ENCODE measurements at regions not wholly inside any gene's neighbourhood (a gene's known extent, or its start where the extent isn't known, plus 50 kb on each side); places are given as distances from the start of the nearest gene placed in this dataset.

DNA sequence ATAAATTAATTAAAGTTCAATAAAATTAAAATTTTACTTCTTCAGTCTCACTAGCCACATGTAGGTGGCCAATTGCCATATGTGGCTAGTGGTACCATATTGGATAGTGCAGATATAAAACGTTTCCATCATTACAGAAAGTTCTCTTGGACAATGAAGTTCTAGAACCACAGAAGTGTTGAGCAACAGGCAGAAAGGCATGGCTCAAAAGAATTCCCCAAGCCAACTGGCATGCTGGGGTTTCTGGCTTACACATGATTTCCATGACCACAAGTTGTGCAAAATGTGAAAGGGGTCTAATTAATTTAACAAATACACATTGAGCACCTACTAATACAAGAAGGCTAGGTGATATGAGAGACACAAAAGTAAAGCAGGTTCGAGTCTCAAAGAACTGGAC is 72.2 kb upstream of the CDC42BPA start:
- 41 to 48% methylated on average over 2 of the region's 2 CpGs for WGBS, 2 experiments (ENCODE audit: low coverage in 1 of 2, low lambda C conversion rate in 2 of 2, missing lambda C conversion rate in 2 of 2)
- no peaks in the 10 kb centered on the region for H3K9me2 ChIP-seq (ENCODE audit: insufficient read depth)
- in situ Hi-C loops (cut with MboI): no loop called here
- H3K9me3 ChIP-seq (ENCODE audit: low read depth): no peaks in the 10 kb centered on the region
- no peak overlapping the region for H3K9ac ChIP-seq
- no peaks in the 10 kb centered on the region for H3K27me3 ChIP-seq (replicated peaks; ENCODE audit: insufficient read depth)
- H3K36me3 ChIP-seq (ENCODE audit: low read depth): no peaks in the 10 kb centered on the region
- no peaks in the 10 kb centered on the region for H3F3A ChIP-seq (ENCODE audit: insufficient read depth)
- H3K4me2 ChIP-seq (ENCODE audit: unreplicated experiment): no peak overlapping the region
- H3K27ac ChIP-seq: no peak overlapping the region
- no peaks in the 10 kb centered on the region for H3K4me1 ChIP-seq (ENCODE audit: insufficient read depth)
- DNase-seq: peak; percentile 16
- no peak overlapping the region for H3K4me3 ChIP-seq
- no peaks in the 10 kb centered on the region for H3K79me2 ChIP-seq (ENCODE audit: insufficient read depth)
- no peak overlapping the region for H2AFZ ChIP-seq
- TF ChIP-seq EZH2phosphoT487 (IDR thresholded peaks at IDR 0.05; ENCODE audit: insufficient read depth, low read depth): no peak
- TF ChIP-seq EZH2 (IDR thresholded peaks at IDR 0.05; ENCODE audit: insufficient read depth, poor library complexity, severe bottlenecking): no peak
- no peaks in the 10 kb centered on the region for H4K20me1 ChIP-seq (ENCODE audit: insufficient read depth)

GRCh38 chr1:227388214-227389168 is 70.2 kb upstream of the CDC42BPA start:
- no peaks in the 10 kb centered on the region for H3K9me2 ChIP-seq (ENCODE audit: insufficient read depth)
- H4K20me1 ChIP-seq (ENCODE audit: insufficient read depth): no peaks in the 10 kb centered on the region
- no peaks in the 10 kb centered on the region for H3F3A ChIP-seq (ENCODE audit: insufficient read depth)
- no peak for DNase-seq
- in situ Hi-C loops (cut with MboI): no loop called here
- no peak overlapping the region for H3K4me2 ChIP-seq (ENCODE audit: unreplicated experiment)
- H3K27ac ChIP-seq: no peak overlapping the region
- WGBS, 2 experiments (ENCODE audit: low coverage in 1 of 2, low lambda C conversion rate in 2 of 2, missing lambda C conversion rate in 2 of 2): 26 to 28% methylated on average over 4 of the region's 4 CpGs
- H3K9ac ChIP-seq: no peak overlapping the region
- no peaks in the 10 kb centered on the region for H3K4me1 ChIP-seq (ENCODE audit: insufficient read depth)
- no peaks in the 10 kb centered on the region for H3K9me3 ChIP-seq (ENCODE audit: low read depth)
- H3K4me3 ChIP-seq: no peak overlapping the region
- no peak for TF ChIP-seq EZH2phosphoT487 (IDR thresholded peaks at IDR 0.05; ENCODE audit: insufficient read depth, low read depth)
- TF ChIP-seq EZH2 (IDR thresholded peaks at IDR 0.05; ENCODE audit: insufficient read depth, poor library complexity, severe bottlenecking): no peak
- H2AFZ ChIP-seq: no peak overlapping the region
- no peaks in the 10 kb centered on the region for H3K79me2 ChIP-seq (ENCODE audit: insufficient read depth)
- H3K27me3 ChIP-seq (replicated peaks; ENCODE audit: insufficient read depth): no peaks in the 10 kb centered on the region
- no peaks in the 10 kb centered on the region for H3K36me3 ChIP-seq (ENCODE audit: low read depth)

DNA sequence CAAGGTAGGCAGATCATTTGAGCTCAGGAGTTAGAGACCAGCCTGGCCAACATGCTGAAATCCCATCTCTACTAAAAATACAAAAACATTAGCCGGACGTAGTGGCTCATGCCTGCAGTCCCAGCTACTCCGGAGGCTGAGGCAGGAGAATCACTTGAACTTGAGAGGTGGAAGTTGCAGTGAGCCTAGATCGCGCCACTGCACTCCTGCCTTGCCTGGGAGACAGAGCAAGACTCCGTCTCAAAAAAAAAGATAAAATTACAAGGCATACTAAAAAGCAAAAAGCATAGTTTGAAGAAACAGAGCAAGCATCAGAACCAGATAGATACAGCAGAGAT is 61.2 kb upstream of the CDC42BPA start:
- no peak overlapping the region for H3K4me3 ChIP-seq
- no peak overlapping the region for H3K4me2 ChIP-seq (ENCODE audit: unreplicated experiment)
- in situ Hi-C loops (cut with MboI): no loop called here
- H2AFZ ChIP-seq: no peak overlapping the region
- no peaks in the 10 kb centered on the region for H3K9me3 ChIP-seq (ENCODE audit: low read depth)
- no peaks in the 10 kb centered on the region for H3K9me2 ChIP-seq (ENCODE audit: insufficient read depth)
- no peak for DNase-seq
- H4K20me1 ChIP-seq (ENCODE audit: insufficient read depth): no peaks in the 10 kb centered on the region
- no peak overlapping the region for H3K9ac ChIP-seq
- TF ChIP-seq EZH2phosphoT487 (IDR thresholded peaks at IDR 0.05; ENCODE audit: insufficient read depth, low read depth) (no peak), EZH2 (IDR thresholded peaks at IDR 0.05; ENCODE audit: insufficient read depth, poor library complexity, severe bottlenecking) (no peak)
- no peaks in the 10 kb centered on the region; the same call in 1 of the 2 replicates for H3K27me3 ChIP-seq (replicated peaks; ENCODE audit: insufficient read depth)
- H3F3A ChIP-seq (ENCODE audit: insufficient read depth): no peaks in the 10 kb centered on the region
- H3K27ac ChIP-seq: no peak overlapping the region
- H3K36me3 ChIP-seq (ENCODE audit: low read depth): no peaks in the 10 kb centered on the region
- 85 to 88% methylated on average over 6 of the region's 6 CpGs for WGBS, 2 experiments (ENCODE audit: low coverage in 1 of 2, low lambda C conversion rate in 2 of 2, missing lambda C conversion rate in 2 of 2)
- H3K4me1 ChIP-seq (ENCODE audit: insufficient read depth): no peaks in the 10 kb centered on the region
- H3K79me2 ChIP-seq (ENCODE audit: insufficient read depth): no peaks in the 10 kb centered on the region

DNA sequence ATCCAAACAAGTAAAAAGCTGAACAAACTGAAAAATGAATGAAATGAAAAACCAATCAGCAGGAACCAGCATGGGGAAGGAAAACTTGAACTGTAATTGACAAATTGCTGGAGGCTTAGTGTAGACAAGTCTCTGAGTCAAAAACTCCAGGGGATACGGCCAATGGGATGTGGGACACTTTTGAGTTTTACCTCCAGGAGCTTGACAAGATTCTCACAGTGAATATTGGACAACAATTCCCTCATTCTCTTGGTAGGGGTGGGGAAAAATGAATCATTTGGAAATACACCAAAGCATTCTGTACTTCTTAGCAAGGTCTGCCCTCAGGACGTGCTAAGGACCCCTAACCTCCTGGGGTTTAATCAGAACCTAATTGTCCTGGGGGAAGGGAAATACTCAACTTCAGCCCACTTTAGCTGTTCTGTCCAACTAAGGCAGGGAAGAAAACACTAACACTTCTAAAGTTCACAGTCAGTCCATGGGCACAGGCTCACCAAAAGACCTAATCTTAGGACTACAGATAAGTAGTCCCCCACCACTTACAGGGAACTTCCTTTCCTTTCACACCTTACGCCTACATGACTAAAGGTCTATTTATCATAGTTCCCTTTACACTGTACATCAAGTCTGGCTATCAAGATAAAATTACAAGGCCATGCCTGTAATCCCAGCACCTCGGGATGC is 60.7 kb upstream of the CDC42BPA start:
- Histone ChIP-seq H3K27me3 (replicated peaks; ENCODE audit: insufficient read depth) (no peaks in the 10 kb centered on the region; the same call in 1 of the 2 replicates), H3K4me2 (ENCODE audit: unreplicated experiment) (no peak overlapping the region), H3K4me3 (no peak overlapping the region), H3K9me2 (ENCODE audit: insufficient read depth) (no peaks in the 10 kb centered on the region), H3K4me1 (ENCODE audit: insufficient read depth) (no peaks in the 10 kb centered on the region), H3K36me3 (ENCODE audit: low read depth) (no peaks in the 10 kb centered on the region), H4K20me1 (ENCODE audit: insufficient read depth) (no peaks in the 10 kb centered on the region), H3K9me3 (ENCODE audit: low read depth) (no peaks in the 10 kb centered on the region), H3F3A (ENCODE audit: insufficient read depth) (no peaks in the 10 kb centered on the region), H2AFZ (no peak overlapping the region), H3K9ac (no peak overlapping the region), H3K79me2 (ENCODE audit: insufficient read depth) (no peaks in the 10 kb centered on the region), H3K27ac (no peak overlapping the region)
- in situ Hi-C loops (cut with MboI): no loop called here
- no peak for TF ChIP-seq EZH2 (IDR thresholded peaks at IDR 0.05; ENCODE audit: insufficient read depth, poor library complexity, severe bottlenecking)
- TF ChIP-seq EZH2phosphoT487 (IDR thresholded peaks at IDR 0.05; ENCODE audit: insufficient read depth, low read depth): no peak
- peak; percentile 10 for DNase-seq
- 75 to 79% methylated on average over 4 of the region's 4 CpGs for WGBS, 2 experiments (ENCODE audit: low coverage in 1 of 2, low lambda C conversion rate in 2 of 2, missing lambda C conversion rate in 2 of 2)
